ENCODE measurements at regions not wholly inside any gene's neighbourhood (a gene's known extent, or its start where the extent isn't known, plus 50 kb on each side); places are given as distances from the start of the nearest gene placed in this dataset.
"Not testable (repeated sequence)": the region's sequence is repeated elsewhere in the genome, so short reads cannot be mapped to it uniquely, and the experiment has no call there.

- DNase-seq (ENCODE audit: low read depth in 2 of 2): no peak
These were observed 308.8 kb upstream of the HS3ST5 start for GRCh38 chr6:114651611-114652010.

- no peak for DNase-seq (ENCODE audit: low read depth in 2 of 2)
These were observed 308.1 kb upstream of the HS3ST5 start for GRCh38 chr6:114650891-114651290.

GRCh38 chr6:114649298-114649697 is 306.5 kb upstream of the HS3ST5 start:
- DNase-seq (ENCODE audit: low read depth in 2 of 2): no peak

GRCh38 chr6:114648847-114649246 is 306.0 kb upstream of the HS3ST5 start:
- no peak for DNase-seq (ENCODE audit: low read depth in 2 of 2)

- DNase-seq (ENCODE audit: low read depth in 2 of 2): no peak
These were observed 295.5 kb upstream of the HS3ST5 start for GRCh38 chr6:114638341-114638740.

- DNase-seq (ENCODE audit: low read depth in 2 of 2): no peak
These were observed 291.2 kb upstream of the HS3ST5 start for GRCh38 chr6:114634016-114634415.

- DNase-seq (ENCODE audit: low read depth in 2 of 2): not testable (repeated sequence)
These were observed 283.4 kb upstream of the HS3ST5 start for GRCh38 chr6:114626226-114626625.

GRCh38 chr6:114619621-114620200 is 276.9 kb upstream of the HS3ST5 start:
- DNase-seq (ENCODE audit: low read depth in 2 of 2): no peak

GRCh38 chr6:114611696-114612095 is 268.9 kb upstream of the HS3ST5 start:
- no peak for DNase-seq (ENCODE audit: low read depth in 2 of 2)

GRCh38 chr6:114608091-114608490 is 265.3 kb upstream of the HS3ST5 start:
- no peak for DNase-seq (ENCODE audit: low read depth in 2 of 2)

GRCh38 chr6:114605656-114606055 is 262.8 kb upstream of the HS3ST5 start:
- no peak for DNase-seq (ENCODE audit: low read depth in 2 of 2)

GRCh38 chr6:114600381-114600780 is 257.6 kb upstream of the HS3ST5 start:
- DNase-seq (ENCODE audit: low read depth in 2 of 2): no peak

GRCh38 chr6:114595591-114595990 is 252.8 kb upstream of the HS3ST5 start:
- DNase-seq (ENCODE audit: low read depth in 2 of 2): no peak

GRCh38 chr6:114595186-114595585 is 252.4 kb upstream of the HS3ST5 start:
- DNase-seq (ENCODE audit: low read depth in 2 of 2): no peak

GRCh38 chr6:114592506-114592905 is 249.7 kb upstream of the HS3ST5 start:
- no peak for DNase-seq (ENCODE audit: low read depth in 2 of 2)

GRCh38 chr6:114588726-114589125 is 245.9 kb upstream of the HS3ST5 start:
- no peak for DNase-seq (ENCODE audit: low read depth in 2 of 2)

- no peak for DNase-seq (ENCODE audit: low read depth in 2 of 2)
These were observed 243.5 kb upstream of the HS3ST5 start for GRCh38 chr6:114586298-114586697.

- no peak for DNase-seq (ENCODE audit: low read depth in 2 of 2)
These were observed 238.5 kb upstream of the HS3ST5 start for GRCh38 chr6:114581293-114581692.

GRCh38 chr6:114580882-114581281 is 238.1 kb upstream of the HS3ST5 start:
- no peak for DNase-seq (ENCODE audit: low read depth in 2 of 2)

- no peak for DNase-seq (ENCODE audit: low read depth in 2 of 2)
These were observed 236.7 kb upstream of the HS3ST5 start for GRCh38 chr6:114579486-114579885.

- DNase-seq (ENCODE audit: low read depth in 2 of 2): no peak
These were observed 234.3 kb upstream of the HS3ST5 start for GRCh38 chr6:114577109-114577508.

GRCh38 chr6:114576330-114576729 is 233.5 kb upstream of the HS3ST5 start:
- no peak for DNase-seq (ENCODE audit: low read depth in 2 of 2)

- no peak for DNase-seq (ENCODE audit: low read depth in 2 of 2)
These were observed 226.8 kb upstream of the HS3ST5 start for GRCh38 chr6:114569669-114570068.

- no peak for DNase-seq (ENCODE audit: low read depth in 2 of 2)
These were observed 221.6 kb upstream of the HS3ST5 start for GRCh38 chr6:114564302-114564933.
